HG02852 (cell line): ENCODE measurements at regions not wholly inside any gene's neighbourhood (a gene's known extent, or its start where the extent isn't known, plus 50 kb on each side); places are given as distances from the start of the nearest gene placed in this dataset.

Source experiments
- ATAC-seq: cut with Tn5 transposase; IDR thresholded peaks from one replicate; pipeline ENCODE4 v1.9.1; 2021; ENCODE audit warnings: mild to moderate bottlenecking, moderate library complexity; ENCODE audit not compliant: unreplicated experiment

DNA sequence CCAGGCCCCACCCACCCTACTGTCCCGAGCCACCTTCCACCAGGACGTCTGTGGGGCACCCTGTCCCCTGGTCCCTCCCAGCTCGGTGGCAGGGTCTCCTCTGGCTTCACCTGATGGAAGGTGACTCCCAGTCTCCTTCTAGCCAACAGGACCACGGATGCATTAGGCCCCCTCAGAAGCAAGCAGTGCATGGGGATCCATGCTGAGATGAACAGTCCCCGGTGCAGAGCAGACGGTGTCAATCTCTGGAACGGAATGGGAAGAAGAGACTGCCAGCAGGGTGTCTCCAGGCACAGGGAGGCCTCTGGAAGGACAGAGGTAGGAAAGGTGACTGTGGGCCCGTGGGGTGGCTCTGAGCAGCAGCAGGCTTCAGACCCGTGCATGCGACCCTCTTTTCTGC lies 65.2 kb upstream of the FZD7 start:
- no peak for ATAC-seq

GRCh38 chr2:201969241-201969937 lies 64.3 kb upstream of the FZD7 start:
- no peak for ATAC-seq

DNA sequence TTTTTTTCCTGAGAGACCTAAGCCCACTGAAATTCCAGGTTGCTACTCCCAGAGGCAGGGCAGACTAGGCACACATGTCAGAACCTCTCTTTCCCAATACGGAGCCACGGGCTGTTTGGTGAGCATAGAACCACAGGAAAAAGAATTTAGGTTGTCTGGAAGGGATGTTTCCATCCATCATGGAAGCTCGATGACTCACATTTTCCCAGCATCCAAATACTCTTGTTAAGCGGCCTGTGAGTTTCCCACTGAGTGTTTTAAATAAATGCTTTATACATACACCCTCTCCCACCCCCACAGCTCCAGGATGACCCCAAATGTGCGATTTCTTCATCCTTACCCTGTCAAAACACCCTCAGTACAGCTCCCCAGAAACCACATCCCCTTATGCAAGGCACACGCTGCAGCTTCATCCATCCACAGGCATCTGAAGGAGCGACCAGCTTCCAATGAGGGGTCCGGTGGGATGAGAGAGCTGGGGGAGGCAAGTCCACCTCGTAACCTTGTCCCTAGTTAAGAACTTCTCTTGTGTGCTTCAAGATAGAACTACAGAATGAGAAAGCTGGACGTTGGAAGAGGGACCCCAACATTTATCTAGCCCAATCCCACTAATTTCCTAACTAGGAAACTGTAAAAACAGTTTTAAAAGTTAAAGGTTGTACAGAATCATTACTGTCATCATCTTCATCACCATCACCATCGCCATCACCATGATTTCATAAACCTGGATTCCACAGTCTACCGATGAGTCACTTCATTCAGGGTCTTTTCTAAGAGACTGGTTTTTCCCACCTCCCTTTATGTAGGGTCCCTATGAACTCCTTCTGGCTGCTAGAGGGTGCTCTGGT lies 63.5 kb upstream of the FZD7 start:
- ATAC-seq: no peak

GRCh38 chr2:201970786-201971108 lies 62.9 kb upstream of the FZD7 start:
- ATAC-seq: no peak

- ATAC-seq: no peak
Measured at GRCh38 chr2:201971531-201972228, 62.0 kb upstream of the FZD7 start.

DNA sequence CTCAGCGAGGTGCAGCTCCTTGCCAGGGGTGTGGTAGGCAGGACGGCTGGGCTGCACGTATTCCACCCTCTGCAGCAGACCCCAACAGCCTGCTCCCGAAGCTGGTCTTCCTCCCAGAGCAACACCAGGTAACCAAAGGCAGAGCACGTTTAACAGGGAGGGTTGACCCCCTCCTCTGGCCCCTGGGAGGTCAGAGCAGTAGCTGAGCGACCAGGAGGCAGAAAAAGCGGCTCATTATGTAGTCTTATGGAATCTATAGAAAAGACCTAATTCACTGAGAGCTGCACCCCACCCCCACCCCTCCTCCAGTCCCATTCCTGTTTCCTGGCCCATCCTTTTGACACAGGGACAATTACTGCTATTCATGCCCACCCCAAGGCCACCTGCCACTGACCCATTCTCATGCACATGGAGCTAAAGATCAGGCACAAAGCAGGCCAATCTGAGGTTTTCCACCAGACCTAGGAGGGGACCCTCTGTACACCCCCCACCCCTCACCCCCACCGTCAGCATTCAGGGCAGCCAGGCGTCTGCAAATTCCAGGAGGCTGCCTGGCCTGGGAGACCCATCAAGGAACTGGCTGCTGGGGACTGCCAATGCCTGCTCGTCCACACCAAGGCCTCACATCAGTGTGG lies 60.9 kb upstream of the FZD7 start:
- ATAC-seq: no peak

GRCh38 chr2:201973305-201973928 lies 60.2 kb upstream of the FZD7 start:
- ATAC-seq: no peak

DNA sequence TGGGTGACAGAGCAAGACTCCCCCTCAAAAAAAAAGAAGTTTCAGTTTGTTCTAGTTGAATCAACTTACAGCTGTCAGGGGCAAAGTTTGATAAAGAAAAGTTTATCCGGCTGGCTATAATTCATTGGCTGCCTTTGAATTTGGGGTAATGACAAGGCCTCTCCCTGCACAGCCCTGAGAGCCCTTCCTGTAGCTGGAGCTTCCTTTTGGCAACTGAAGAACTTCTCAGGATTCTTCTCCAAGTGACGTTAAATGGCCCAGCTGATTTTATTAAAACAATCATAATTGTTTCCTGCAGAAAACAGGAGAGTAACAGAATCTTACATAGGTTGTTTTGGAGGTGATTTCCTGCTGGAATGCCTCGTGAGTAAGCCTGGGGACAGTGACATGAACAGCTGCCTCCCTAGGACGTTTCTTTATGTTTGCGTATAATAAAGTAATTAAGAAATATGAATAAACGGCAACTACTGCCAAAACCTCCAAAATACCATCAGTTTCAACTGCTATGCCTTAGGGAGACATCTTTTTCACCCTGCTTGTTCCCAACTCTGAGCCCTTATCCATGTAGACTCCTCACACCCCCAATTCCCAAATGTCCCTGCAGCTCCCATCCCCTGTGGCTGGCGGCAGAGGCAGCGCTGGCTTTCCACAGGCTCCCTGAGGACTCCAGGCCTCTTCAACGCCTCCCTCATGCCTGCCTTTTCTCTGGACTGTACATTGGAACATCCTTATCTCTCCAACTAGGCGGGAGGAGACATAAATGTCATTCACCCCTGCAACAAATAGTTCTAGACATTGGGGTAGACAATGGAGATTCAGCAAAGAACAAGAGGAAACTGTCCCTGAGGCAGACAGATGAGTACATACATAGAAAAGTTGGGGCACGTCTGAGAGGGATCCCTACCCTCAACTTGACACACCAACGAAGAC lies 59.2 kb upstream of the FZD7 start:
- no peak for ATAC-seq

- no peak for ATAC-seq
Measured at GRCh38 chr2:201975434-201975833, 58.2 kb upstream of the FZD7 start.

GRCh38 chr2:201975964-201976612 lies 57.6 kb upstream of the FZD7 start:
- ATAC-seq: no peak

- no peak for ATAC-seq
Measured at GRCh38 chr2:201977651-201978050, 56.0 kb upstream of the FZD7 start.

DNA sequence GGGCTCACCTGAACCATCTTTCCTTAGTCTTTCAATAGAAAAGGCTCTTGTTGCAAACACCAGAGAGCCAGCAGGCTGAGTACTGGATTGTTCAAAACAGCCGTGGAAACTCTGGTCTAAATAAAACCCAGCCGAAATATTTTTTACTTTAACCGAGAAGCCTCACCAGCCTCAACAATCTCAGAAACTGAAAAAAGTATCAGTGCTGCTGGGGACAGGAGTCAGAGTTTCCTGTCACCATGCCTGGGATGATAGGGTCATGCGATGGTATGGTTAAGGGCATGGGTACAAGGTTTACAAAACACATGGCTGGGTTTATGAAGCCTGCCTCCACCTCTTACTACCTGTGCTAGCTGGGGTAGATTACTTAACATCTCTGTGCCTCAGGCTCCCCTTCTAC lies 55.3 kb upstream of the FZD7 start:
- ATAC-seq: no peak

- no peak for ATAC-seq
Measured at GRCh38 chr2:201978986-201979385, 54.7 kb upstream of the FZD7 start.

GRCh38 chr2:201980389-201980821 lies 53.2 kb upstream of the FZD7 start:
- ATAC-seq: peak; percentile 67

DNA sequence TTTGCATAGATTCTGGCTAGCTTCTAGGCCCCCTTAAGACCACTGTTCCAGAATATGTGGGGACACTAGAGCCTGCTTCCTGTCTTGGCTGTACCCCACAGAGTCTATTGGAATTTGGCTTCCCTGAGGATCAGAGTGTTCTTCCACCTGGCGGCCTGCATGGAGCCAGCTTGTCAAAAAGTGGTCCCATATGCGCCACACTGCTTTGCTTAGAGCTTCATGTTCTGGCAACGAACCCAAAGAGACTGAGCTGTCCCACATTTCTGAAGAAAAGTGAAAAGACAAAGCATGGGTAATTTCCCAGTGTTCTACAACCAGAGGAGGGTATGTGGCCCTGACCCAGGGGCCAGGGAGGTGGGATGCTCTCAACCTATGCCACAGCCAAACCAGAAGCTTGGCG lies 52.7 kb upstream of the FZD7 start:
- no peak for ATAC-seq

GRCh38 chr2:201983174-201983573 lies 50.5 kb upstream of the FZD7 start:
- no peak for ATAC-seq

DNA sequence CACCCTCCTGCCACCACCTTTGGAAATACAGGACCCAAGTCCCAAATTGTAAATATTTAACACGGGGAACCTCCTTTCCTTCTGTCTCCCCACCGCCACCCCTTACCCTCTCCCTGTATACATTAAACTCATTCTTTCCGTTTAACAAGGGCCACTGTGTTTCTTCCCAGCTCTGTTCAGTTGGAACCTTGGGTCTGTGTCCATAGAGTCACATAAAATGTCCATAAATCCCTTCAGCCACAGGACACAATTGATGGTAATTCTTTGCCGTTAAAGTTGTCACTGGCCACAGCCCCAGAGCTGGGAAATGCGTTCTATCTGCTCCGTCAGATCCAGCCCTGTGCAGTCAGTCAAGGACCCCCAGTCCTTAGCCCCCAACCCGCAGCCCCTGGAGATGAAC lies 49.9 kb upstream of the FZD7 start:
- no peak for ATAC-seq
